ENCODE measurements at regions not wholly inside any gene's neighbourhood (a gene's known extent, or its start where the extent isn't known, plus 50 kb on each side); places are given as distances from the start of the nearest gene placed in this dataset.

DNA sequence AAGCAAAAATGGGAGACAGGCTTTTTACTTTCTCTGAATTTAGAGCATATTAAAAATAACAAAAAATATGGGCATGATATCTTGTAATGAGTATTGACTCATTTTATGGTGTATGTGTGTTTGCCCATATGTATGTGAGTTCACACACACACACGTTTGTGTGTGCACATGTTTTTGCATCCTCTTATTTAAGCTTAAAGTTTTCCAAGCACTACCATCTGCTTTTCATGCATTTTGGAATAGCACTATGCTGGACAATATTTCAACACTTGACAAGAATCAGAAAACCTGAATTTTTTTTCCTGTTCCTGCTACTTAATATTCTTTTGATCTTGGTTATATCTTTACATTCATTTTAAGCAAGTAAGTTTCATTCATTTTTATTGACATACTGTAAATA, 872.7 kb downstream of the OTOL1 start:
- TF ChIP-seq POLR2AphosphoS5 (IDR thresholded peaks at IDR 0.05; ENCODE audit: insufficient read depth in 1 of 2, low read depth in 1 of 2), result no peak
- TF ChIP-seq CTCF (IDR thresholded peaks at IDR 0.05), result no peak
- no peak for TF ChIP-seq POLR2A (IDR thresholded peaks at IDR 0.05)
- intact Hi-C loops (cut with DNase I), result no loop called here
- Histone ChIP-seq H3K36me3 (no peaks in the 10 kb centered on the region), H3K27ac (no peak overlapping the region), H3K27me3 (no peaks in the 10 kb centered on the region), H3K4me1 (peaks cover 17% of the 10 kb centered on the region), H3K4me3 (no peak overlapping the region), H3K9me3 (no peaks in the 10 kb centered on the region)
- DNase-seq (ENCODE audit: extremely low spot score in 2 of 2), result no peak

- Histone ChIP-seq H3K27ac (no peak overlapping the region), H3K9me3 (no peaks in the 10 kb centered on the region), H3K4me3 (no peak overlapping the region), H3K27me3 (no peaks in the 10 kb centered on the region), H3K36me3 (no peaks in the 10 kb centered on the region), H3K4me1 (peaks cover 17% of the 10 kb centered on the region)
- TF ChIP-seq CTCF (IDR thresholded peaks at IDR 0.05), result no peak
- no peak for TF ChIP-seq POLR2AphosphoS5 (IDR thresholded peaks at IDR 0.05; ENCODE audit: insufficient read depth in 1 of 2, low read depth in 1 of 2)
- TF ChIP-seq POLR2A (IDR thresholded peaks at IDR 0.05), result no peak
- intact Hi-C loops (cut with DNase I), result no loop called here
- no peak for DNase-seq (ENCODE audit: extremely low spot score in 2 of 2)
These were observed 873.5 kb downstream of the OTOL1 start for GRCh38 chr3:162370141-162370540.

DNA sequence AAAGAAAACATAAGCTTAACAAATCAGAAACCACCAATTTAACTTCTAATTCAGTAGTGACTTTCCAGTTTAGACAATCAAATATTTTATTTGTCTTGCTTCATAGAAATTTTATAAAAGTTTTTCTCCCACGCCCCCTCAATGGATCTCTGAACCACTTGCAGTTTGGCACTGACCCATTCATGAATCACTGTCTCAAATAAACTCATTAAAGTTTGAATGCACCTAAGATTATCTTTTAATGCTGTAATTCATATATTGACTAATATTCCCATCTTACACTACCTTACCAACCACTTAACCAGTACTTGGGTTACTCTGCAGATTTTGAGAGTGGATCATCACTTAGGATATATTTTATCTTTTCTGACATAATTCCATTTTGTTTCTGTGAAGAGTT, 880.2 kb downstream of the OTOL1 start:
- intact Hi-C loops (cut with DNase I), result no loop called here
- no peak for TF ChIP-seq CTCF (IDR thresholded peaks at IDR 0.05)
- TF ChIP-seq POLR2AphosphoS5 (IDR thresholded peaks at IDR 0.05; ENCODE audit: insufficient read depth in 1 of 2, low read depth in 1 of 2), result no peak
- no peak for TF ChIP-seq POLR2A (IDR thresholded peaks at IDR 0.05)
- no peak for DNase-seq (ENCODE audit: extremely low spot score in 2 of 2)
- H3K4me3 ChIP-seq, result no peak overlapping the region
- no peaks in the 10 kb centered on the region for H3K4me1 ChIP-seq
- H3K36me3 ChIP-seq, result no peaks in the 10 kb centered on the region
- no peaks in the 10 kb centered on the region for H3K9me3 ChIP-seq
- no peaks in the 10 kb centered on the region for H3K27me3 ChIP-seq
- H3K27ac ChIP-seq, result no peak overlapping the region

GRCh38 chr3:162377608-162378007, 881.0 kb downstream of the OTOL1 start:
- no peaks in the 10 kb centered on the region for H3K27me3 ChIP-seq
- H3K4me1 ChIP-seq, result no peaks in the 10 kb centered on the region
- no peak for DNase-seq (ENCODE audit: extremely low spot score in 2 of 2)
- no peak for TF ChIP-seq POLR2AphosphoS5 (IDR thresholded peaks at IDR 0.05; ENCODE audit: insufficient read depth in 1 of 2, low read depth in 1 of 2)
- no peak for TF ChIP-seq POLR2A (IDR thresholded peaks at IDR 0.05)
- TF ChIP-seq CTCF (IDR thresholded peaks at IDR 0.05), result no peak
- H3K27ac ChIP-seq, result no peak overlapping the region
- intact Hi-C loops (cut with DNase I), result no loop called here
- H3K9me3 ChIP-seq, result no peaks in the 10 kb centered on the region
- no peak overlapping the region for H3K4me3 ChIP-seq
- no peaks in the 10 kb centered on the region for H3K36me3 ChIP-seq

- Histone ChIP-seq H3K9me3 (no peaks in the 10 kb centered on the region), H3K27ac (no peak overlapping the region), H3K4me1 (no peaks in the 10 kb centered on the region), H3K36me3 (no peaks in the 10 kb centered on the region), H3K27me3 (no peaks in the 10 kb centered on the region), H3K4me3 (no peak overlapping the region)
- no peak for TF ChIP-seq POLR2AphosphoS5 (IDR thresholded peaks at IDR 0.05; ENCODE audit: insufficient read depth in 1 of 2, low read depth in 1 of 2)
- TF ChIP-seq POLR2A (IDR thresholded peaks at IDR 0.05), result no peak
- no peak for TF ChIP-seq CTCF (IDR thresholded peaks at IDR 0.05)
- DNase-seq (ENCODE audit: extremely low spot score in 2 of 2), result no peak
- intact Hi-C loops (cut with DNase I), result no loop called here
These were observed 888.8 kb downstream of the OTOL1 start for GRCh38 chr3:162385387-162385786.
